GM12892 (cell line): ENCODE measurements at regions not wholly inside any gene's neighbourhood (a gene's known extent, or its start where the extent isn't known, plus 50 kb on each side); places are given as distances from the start of the nearest gene placed in this dataset.

Experiments
- POLR2A ChIP-seq: IDR thresholded peaks from 2 replicates; pipeline ENCODE4 v1.6.1; 2011; ENCODE audit warnings: low read depth, low read length, control low read depth
- POLR2AphosphoS5 ChIP-seq: IDR thresholded peaks from 2 replicates; pipeline ENCODE4 v1.6.1; 2011; ENCODE audit warnings: low read depth, low read length, control low read depth
- TAF1 ChIP-seq: IDR thresholded peaks from 2 replicates; pipeline ENCODE4 v1.6.1; 2011; ENCODE audit warnings: low read depth, mild to moderate bottlenecking, control low read depth, low read length, borderline replicate concordance

DNA sequence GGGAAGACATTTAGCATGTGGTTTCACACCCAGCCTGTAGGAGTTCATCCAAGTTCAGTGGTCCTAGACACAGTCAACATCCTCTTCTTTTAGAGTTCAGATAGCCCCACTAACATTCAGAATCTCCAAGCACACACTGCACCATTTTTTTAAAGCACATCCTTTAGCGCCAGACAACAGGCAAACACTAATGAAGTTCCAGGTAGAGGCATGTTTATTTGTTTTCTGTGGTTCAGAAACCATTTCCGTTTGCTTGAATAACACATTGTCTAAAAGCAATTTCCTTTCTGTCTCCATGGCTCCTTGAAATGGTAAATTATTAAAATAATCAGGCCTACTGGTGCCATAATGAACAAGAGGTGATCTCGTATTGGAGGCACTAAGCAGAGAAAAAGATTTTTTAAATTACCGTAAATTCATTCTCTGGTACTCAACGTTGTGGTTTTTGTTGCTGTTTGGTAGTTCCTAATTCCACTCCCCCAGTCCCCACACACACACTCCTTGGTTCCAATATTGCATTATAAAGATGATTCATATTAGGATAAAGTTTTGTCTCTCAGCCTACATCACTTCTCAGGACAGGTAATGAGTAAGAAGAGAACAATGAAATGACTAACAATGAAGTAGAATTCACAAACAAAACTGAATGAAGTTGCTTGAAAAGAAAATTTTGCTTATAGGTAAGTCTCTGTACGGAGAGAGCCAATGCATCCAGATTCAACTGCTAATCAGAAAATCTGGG is 153.1 kb downstream of the PCSK1 start:
- TF ChIP-seq POLR2A = no peak
- TF ChIP-seq POLR2AphosphoS5 = no peak
- TF ChIP-seq TAF1 = no peak
